Epithelial cell of esophagus (primary cell): ENCODE measurements at regions not wholly inside any gene's neighbourhood (a gene's known extent, or its start where the extent isn't known, plus 50 kb on each side); places are given as distances from the start of the nearest gene placed in this dataset.
A peak's percentile ranks its signal among the peaks of the same experiment; 100 is the strongest.

Experiments used
- DNase-seq: peaks from one replicate; pipeline ENCODE4 v3.0.0; 2010; ENCODE audit warnings: low read depth
- H3K4me3 ChIP-seq: 2 replicates; pipeline ENCODE4 v1.5.1; 2011; ENCODE audit warnings: mild to moderate bottlenecking, low read length, control low read depth
- TF ChIP-seq, protein P1 (sequence below): IDR thresholded peaks from 2 replicates; pipeline ENCODE4 v1.5.1; 2011; ENCODE audit warnings: low read depth, mild to moderate bottlenecking, low read length, control low read depth, inconsistent platforms; ENCODE audit not compliant: insufficient read depth; ENCODE audit errors: missing control alignments

- H3K4me3 ChIP-seq: no peak overlapping the region
- TF ChIP-seq, protein P1, sequence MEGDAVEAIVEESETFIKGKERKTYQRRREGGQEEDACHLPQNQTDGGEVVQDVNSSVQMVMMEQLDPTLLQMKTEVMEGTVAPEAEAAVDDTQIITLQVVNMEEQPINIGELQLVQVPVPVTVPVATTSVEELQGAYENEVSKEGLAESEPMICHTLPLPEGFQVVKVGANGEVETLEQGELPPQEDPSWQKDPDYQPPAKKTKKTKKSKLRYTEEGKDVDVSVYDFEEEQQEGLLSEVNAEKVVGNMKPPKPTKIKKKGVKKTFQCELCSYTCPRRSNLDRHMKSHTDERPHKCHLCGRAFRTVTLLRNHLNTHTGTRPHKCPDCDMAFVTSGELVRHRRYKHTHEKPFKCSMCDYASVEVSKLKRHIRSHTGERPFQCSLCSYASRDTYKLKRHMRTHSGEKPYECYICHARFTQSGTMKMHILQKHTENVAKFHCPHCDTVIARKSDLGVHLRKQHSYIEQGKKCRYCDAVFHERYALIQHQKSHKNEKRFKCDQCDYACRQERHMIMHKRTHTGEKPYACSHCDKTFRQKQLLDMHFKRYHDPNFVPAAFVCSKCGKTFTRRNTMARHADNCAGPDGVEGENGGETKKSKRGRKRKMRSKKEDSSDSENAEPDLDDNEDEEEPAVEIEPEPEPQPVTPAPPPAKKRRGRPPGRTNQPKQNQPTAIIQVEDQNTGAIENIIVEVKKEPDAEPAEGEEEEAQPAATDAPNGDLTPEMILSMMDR: no peak
- no peak for DNase-seq
Observed at GRCh38 chr2:226581004-226581403, 218.6 kb downstream of the IRS1 start.

DNA sequence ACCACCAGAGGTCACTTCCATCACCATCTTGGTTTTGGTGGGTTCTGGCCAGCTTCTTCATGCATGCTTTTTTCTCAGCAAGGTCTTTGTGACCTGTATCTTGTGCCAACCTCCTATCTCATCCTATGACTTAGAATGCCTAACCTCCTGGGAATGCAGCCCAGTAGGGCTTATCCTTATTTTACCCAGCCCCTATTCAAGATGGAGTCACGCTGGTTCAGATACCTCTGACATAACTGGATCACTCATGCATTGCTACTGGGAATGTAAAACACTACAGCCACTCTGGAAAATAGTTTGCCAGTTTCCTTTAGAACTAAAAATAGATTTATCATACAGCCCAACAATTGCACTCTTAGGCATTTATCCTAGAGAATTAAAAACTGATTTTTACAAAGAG, 219.2 kb downstream of the IRS1 start:
- H3K4me3 ChIP-seq: no peak overlapping the region
- TF ChIP-seq, protein P1: no peak

DNA sequence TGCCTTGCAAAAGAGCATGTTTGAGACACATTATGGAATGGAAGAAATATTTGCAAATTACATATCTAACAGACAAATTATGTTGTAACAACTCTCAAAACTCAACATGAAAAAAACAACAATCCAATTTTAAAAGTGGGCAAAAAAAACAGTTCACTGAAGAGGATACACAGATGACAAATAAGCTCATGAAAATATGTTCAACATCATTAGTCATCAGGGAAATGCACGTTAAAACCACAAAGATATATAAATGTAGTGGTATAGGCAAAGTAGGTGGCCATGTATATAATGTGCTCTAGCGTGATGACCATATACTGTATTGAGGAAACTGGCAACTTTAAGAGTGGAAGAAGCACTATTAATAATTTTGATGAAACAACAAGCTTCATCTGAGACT, 220.1 kb downstream of the IRS1 start:
- DNase-seq: peak; percentile 43
- TF ChIP-seq, protein P1: no peak
- H3K4me3 ChIP-seq: no peak overlapping the region

More for the DNA sequence above, 219.2 kb downstream of the IRS1 start:
- no peak for DNase-seq

GRCh38 chr2:226578879-226579278, 220.7 kb downstream of the IRS1 start:
- no peak overlapping the region for H3K4me3 ChIP-seq
- DNase-seq: peak; percentile 48
- TF ChIP-seq, protein P1: no peak

DNA sequence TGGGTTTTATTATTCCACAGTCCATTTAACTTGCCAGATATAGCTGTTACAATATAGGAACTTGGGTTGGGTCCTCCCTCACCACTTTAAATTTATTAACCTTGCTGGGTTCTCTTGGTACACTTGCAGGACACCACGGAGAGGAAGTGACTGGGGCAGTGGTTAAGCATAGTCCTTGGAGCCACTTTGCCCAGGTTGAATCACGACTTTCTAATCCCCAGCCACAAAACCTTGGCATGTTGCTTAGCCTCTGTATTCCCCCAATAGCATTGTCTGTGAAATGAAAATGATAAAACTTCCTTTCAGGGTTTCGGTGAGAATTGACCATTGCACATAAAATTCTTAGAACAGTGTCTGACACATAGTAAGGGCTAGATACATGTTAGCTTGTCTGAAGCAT, 221.2 kb downstream of the IRS1 start:
- TF ChIP-seq, protein P1: no peak
- no peak overlapping the region for H3K4me3 ChIP-seq
- no peak for DNase-seq

GRCh38 chr2:226575928-226576327, 223.7 kb downstream of the IRS1 start:
- TF ChIP-seq, protein P1: no peak
- H3K4me3 ChIP-seq: no peak overlapping the region
- no peak for DNase-seq

- TF ChIP-seq, protein P1: no peak
Observed at GRCh38 chr2:226573158-226573557, 226.5 kb downstream of the IRS1 start.

More at GRCh38 chr2:226573158-226573557, 226.5 kb downstream of the IRS1 start:
- H3K4me3 ChIP-seq: no peak overlapping the region
- no peak for DNase-seq
